Pancreas (tissue), 10 donors: ENCODE measurements at regions not wholly inside any gene's neighbourhood (a gene's known extent, or its start where the extent isn't known, plus 50 kb on each side); places are given as distances from the start of the nearest gene placed in this dataset.

Experiments used
- ATAC-seq, 4 donors: fragments of 200-7000 bp; cut with Tn5 transposase; one replicate each; pipeline versions ENCODE4 v1.8.0 to v1.9.1; 2020; ENCODE audit warnings: mild to moderate bottlenecking in 4 of 4, moderate library complexity in 4 of 4
- DNase-seq, 6 donors: peaks; one replicate each; pipeline ENCODE4 v3.0.0-alpha.2; 2020
- FAIRE-seq: peaks from 2 replicates; lab custom pipeline; 2012; peaks lifted over from hg19 to GRCh38; lab: Jason Lieb, UNC
- H3K27ac ChIP-seq, 4 donors: fragments of 200-600 bp; sonication (generic); 1 replicate in 3 of 4; 2 replicates in 1 of 4; pipeline versions ENCODE4 v1.5.0 to v1.8.0; 2020
- H3K27me3 ChIP-seq, 4 donors: fragments of 200-600 bp; one replicate each; pipeline ENCODE4 v1.8.0; 2021
- H3K36me3 ChIP-seq, 3 donors: fragments of 200-600 bp; sonication (generic) in 1 of 3; one replicate each; pipeline versions ENCODE4 v1.5.0 to v1.8.0; 2020 to 2021
- H3K4me1 ChIP-seq, 3 donors: fragments of 200-600 bp; one replicate each; pipeline ENCODE4 v1.8.0; 2021
- H3K4me3 ChIP-seq, 4 donors: fragments of 200-600 bp; sonication (generic) in 2 of 4; one replicate each; pipeline versions ENCODE4 v1.5.0 to v1.8.0; 2020 to 2021
- H3K9me3 ChIP-seq, 4 donors: fragments of 200-600 bp; one replicate each; pipeline ENCODE4 v1.8.0; 2021
- WGBS, 2 donors: extraction: QIAGEN DNeasy Blood & Tissue Kit; methylation state at CpG; one replicate each; pipeline ENCODE4 v1.1.7; 2013; 5-methylcytosine and 5-hydroxymethylcytosine counted together
- intact Hi-C, 3 donors: fragments of 100-400 bp; cut with DNase I; formaldehyde crosslinking; loops; one replicate each; pipeline versions ENCODE4 v1.11.1 to v1.14.2; 2022
- TF ChIP-seq, protein P1 (sequence below), 4 donors: fragments of 200-600 bp; sonication (generic) in 3 of 4; IDR thresholded peaks; one replicate each; pipeline versions ENCODE4 v1.5.0 to v1.8.0; 2021; ENCODE audit warnings: antibody characterized with exemption in 4 of 4
- donor health status: healthy with polysubstance abuse.
- donor health status: DM: no; HTN: no; CAD: no; lungs with moderate emphysema.
- donor health status: DM: no; HTN: no; CAD: no.
- donor health status: control.
- donor health status: control.
- donor health status: Bipolar disorder and iron deficiency.
- donor health status: DM: yes; HTN: yes; CAD: no.
- donor health status: DM: no; HTN: no; CAD: no.
- donor health status: DM: no; HTN: no; CAD: no.
- donor health status: DM: yes; HTN: yes; CAD: no.

DNA sequence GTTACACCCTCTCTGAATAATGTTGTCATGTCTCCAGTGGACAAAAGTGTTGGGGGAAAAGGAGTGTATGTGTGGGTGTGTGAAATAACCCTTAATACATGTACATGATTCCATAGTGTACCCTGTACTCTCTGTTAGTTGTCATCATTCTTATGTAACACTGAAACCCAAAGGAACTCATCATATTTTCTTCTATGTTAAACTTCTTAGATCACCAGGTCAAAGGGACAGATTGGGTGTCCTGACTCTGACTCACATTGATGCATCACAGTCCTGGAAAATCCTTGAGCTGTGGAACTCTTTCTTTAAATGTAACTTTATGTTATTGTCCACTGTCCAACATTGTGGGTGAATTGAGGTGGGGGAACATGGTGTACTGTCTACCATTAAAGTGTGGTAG is 350.5 kb downstream of the DHX35 start:
- no peaks in the 10 kb centered on the region for H3K9me3 ChIP-seq
- ATAC-seq (no peak), FAIRE-seq (no peak), DNase-seq (no peak)
- H3K4me3 ChIP-seq: no peak overlapping the region
- intact Hi-C loops: no loop called here
- no peaks in the 10 kb centered on the region for H3K27me3 ChIP-seq
- no peaks in the 10 kb centered on the region for H3K36me3 ChIP-seq
- no peaks in the 10 kb centered on the region for H3K4me1 ChIP-seq
- H3K27ac ChIP-seq: no peak overlapping the region
- TF ChIP-seq, protein P1, sequence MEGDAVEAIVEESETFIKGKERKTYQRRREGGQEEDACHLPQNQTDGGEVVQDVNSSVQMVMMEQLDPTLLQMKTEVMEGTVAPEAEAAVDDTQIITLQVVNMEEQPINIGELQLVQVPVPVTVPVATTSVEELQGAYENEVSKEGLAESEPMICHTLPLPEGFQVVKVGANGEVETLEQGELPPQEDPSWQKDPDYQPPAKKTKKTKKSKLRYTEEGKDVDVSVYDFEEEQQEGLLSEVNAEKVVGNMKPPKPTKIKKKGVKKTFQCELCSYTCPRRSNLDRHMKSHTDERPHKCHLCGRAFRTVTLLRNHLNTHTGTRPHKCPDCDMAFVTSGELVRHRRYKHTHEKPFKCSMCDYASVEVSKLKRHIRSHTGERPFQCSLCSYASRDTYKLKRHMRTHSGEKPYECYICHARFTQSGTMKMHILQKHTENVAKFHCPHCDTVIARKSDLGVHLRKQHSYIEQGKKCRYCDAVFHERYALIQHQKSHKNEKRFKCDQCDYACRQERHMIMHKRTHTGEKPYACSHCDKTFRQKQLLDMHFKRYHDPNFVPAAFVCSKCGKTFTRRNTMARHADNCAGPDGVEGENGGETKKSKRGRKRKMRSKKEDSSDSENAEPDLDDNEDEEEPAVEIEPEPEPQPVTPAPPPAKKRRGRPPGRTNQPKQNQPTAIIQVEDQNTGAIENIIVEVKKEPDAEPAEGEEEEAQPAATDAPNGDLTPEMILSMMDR (IDR thresholded peaks at IDR 0.05): no peak

DNA sequence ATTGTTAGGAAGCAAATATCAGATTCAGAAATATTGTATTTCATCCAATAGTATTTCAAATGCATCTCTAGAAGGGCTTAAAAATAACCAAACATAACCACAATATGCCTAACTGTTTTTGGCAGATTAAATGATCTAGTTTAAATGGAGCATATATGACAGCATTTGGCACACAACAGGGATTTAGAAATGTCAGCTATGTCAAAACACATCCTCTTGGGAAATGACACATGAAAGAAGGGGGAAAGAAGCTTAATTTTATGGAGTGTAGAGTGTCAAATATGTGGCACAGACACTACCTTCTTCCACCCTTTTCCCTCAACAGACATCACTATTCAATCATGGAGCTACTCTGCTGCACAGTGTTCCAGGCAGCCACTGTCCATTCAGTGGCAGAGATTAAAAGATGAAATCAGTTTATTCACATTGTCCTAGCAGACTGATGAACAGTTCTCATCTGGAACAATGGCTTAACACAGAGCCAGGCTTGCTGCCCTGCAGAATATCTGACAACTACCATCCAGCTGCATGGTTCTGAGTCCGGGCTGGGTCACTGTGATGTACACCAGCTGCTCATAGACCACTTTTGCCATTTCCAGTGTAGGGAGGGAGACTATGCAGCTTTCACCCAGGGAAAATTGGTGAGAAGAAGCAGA is 349.8 kb downstream of the DHX35 start:
- TF ChIP-seq, protein P1 (IDR thresholded peaks at IDR 0.05): no peak
- no peak for ATAC-seq
- no peaks in the 10 kb centered on the region for H3K27me3 ChIP-seq
- no peak overlapping the region for H3K27ac ChIP-seq
- H3K9me3 ChIP-seq: no peaks in the 10 kb centered on the region
- DNase-seq: no peak
- intact Hi-C loops: no loop called here
- no peak for FAIRE-seq
- no peak overlapping the region for H3K4me3 ChIP-seq
- WGBS, 2 donors: 70 to 86% methylated on average over 1 of the region's 1 CpG
- H3K4me1 ChIP-seq: no peaks in the 10 kb centered on the region
- H3K36me3 ChIP-seq: no peaks in the 10 kb centered on the region

DNA sequence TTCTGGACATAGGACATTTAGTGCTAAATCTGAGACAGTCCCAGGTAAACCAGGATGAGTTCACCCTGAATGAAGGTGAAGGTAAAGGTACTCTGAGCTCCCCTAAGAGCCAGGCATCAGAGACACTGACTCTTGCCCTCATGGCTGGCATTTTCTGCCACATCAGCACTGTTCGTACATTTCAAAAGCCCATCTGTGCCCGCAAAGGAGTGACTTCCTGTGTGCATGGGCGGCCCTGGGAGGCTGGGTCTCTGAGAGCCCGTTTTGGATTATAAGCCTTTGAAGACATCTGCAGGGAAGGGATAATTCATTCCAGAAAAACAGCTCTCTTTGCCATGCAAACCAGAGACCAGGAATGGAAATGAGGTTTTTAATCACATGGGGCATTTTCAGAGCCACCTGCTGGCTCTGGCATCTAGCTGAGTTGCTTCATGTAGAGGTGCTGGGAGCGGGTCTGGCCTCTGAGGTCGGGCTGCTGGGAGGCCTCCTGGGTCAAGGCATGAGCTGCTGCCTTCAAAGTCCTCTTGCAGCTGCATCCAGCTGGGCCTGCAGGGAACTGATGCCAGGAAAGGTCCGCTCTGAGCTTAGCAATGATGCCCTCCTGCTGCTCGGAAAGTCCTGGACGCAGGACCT is 348.3 kb downstream of the DHX35 start:
- Histone ChIP-seq H3K36me3 (no peaks in the 10 kb centered on the region), H3K9me3 (no peaks in the 10 kb centered on the region), H3K4me3 (no peak overlapping the region), H3K4me1 (no peaks in the 10 kb centered on the region), H3K27ac (no peak overlapping the region), H3K27me3 (no peaks in the 10 kb centered on the region)
- TF ChIP-seq, protein P1 (IDR thresholded peaks at IDR 0.05): no peak
- no peak for FAIRE-seq
- intact Hi-C loops: no loop called here
- WGBS, 2 donors: 58 to 61% methylated on average over 9 of the region's 9 CpGs
- no peak for DNase-seq
- ATAC-seq: no peak

DNA sequence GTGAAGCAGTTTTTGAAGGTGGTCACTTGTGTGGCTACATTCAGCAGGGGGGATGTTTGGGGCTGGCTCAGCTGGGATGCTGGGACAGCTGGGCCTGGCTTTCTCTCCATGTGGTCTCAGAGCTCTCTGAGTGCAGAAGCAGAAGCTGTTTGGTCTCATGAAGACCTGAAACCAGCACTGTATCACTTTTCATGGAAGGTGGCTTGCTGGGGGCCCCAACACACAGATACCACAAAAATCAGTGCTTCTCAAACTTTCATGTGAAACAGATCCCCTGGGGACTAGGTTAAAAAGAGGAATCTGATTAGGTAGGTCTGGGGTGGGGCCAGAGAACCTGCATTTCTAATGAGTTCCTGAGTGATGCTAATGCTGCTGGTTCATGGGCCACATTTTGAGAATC is 347.3 kb downstream of the DHX35 start:
- no peak overlapping the region for H3K4me3 ChIP-seq
- FAIRE-seq (no peak), ATAC-seq (no peak), DNase-seq (no peak)
- intact Hi-C loops: no loop called here
- H3K36me3 ChIP-seq: no peaks in the 10 kb centered on the region
- H3K9me3 ChIP-seq: no peaks in the 10 kb centered on the region
- TF ChIP-seq, protein P1 (IDR thresholded peaks at IDR 0.05): no peak
- no peak overlapping the region for H3K27ac ChIP-seq
- no peaks in the 10 kb centered on the region for H3K4me1 ChIP-seq
- no peaks in the 10 kb centered on the region for H3K27me3 ChIP-seq

DNA sequence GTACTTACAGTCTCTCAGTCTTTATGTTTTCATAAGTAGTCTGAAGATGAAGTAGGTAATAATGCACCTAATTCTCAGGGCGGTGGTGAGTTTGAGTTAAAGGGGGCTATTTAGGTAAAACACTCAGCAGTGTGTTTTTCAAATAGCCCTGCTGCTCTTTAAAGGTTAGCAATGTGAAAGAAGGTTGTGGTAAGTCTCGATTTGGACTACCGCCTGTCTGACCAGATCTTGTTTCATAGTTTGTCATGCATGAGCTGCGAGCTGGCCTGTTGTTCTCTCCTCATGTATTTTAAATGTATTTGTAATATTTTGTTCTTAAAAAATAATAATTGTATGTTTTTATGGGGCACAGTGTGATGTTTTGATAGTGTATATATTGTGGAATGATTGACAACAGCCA is 340.2 kb downstream of the DHX35 start:
- H3K9me3 ChIP-seq: no peaks in the 10 kb centered on the region
- ATAC-seq: no peak
- no peaks in the 10 kb centered on the region for H3K4me1 ChIP-seq
- TF ChIP-seq, protein P1 (IDR thresholded peaks at IDR 0.05): no peak
- FAIRE-seq: no peak
- H3K36me3 ChIP-seq: no peaks in the 10 kb centered on the region
- no peak overlapping the region for H3K4me3 ChIP-seq
- intact Hi-C loops: no loop called here
- no peak overlapping the region for H3K27ac ChIP-seq
- 67 to 79% methylated on average over 4 of the region's 4 CpGs for WGBS, 2 donors
- H3K27me3 ChIP-seq: no peaks in the 10 kb centered on the region
- no peak for DNase-seq
